ENCODE measurements at regions not wholly inside any gene's neighbourhood (a gene's known extent, or its start where the extent isn't known, plus 50 kb on each side); places are given as distances from the start of the nearest gene placed in this dataset.
"Not testable (repeated sequence)": the region's sequence is repeated elsewhere in the genome, so short reads cannot be mapped to it uniquely, and the experiment has no call there.

GRCh38 chr1:79903321-79903720 lies 896.8 kb upstream of the ADGRL4 start:
- Mint-ChIP-seq H3K9me3 (peaks cover 7% of the 10 kb centered on the region), H3K4me1 (no peaks in the 10 kb centered on the region), H3K27me3 (no peaks in the 10 kb centered on the region), H3K27ac (no peak overlapping the region), H3K36me3 (ENCODE audit: low read depth) (no peaks in the 10 kb centered on the region), H3K4me3 (no peak overlapping the region)
- ChIA-PET CTCF (no interaction called here), POLR2A (no interaction called here)
- DNase-seq = no peak

- Mint-ChIP-seq H3K4me3 (no peak overlapping the region), H3K9me3 (peaks cover 7% of the 10 kb centered on the region), H3K27ac (no peak overlapping the region), H3K27me3 (no peaks in the 10 kb centered on the region), H3K36me3 (ENCODE audit: low read depth) (no peaks in the 10 kb centered on the region), H3K4me1 (no peaks in the 10 kb centered on the region)
- no peak for DNase-seq
- ChIA-PET CTCF (no interaction called here), POLR2A (no interaction called here)
Measured at GRCh38 chr1:79902418-79902817, 895.9 kb upstream of the ADGRL4 start.

GRCh38 chr1:79899914-79900313 lies 893.4 kb upstream of the ADGRL4 start:
- Mint-ChIP-seq H3K9me3 (peaks cover 3% of the 10 kb centered on the region), H3K27ac (no peak overlapping the region), H3K4me3 (no peak overlapping the region), H3K27me3 (no peaks in the 10 kb centered on the region), H3K4me1 (no peaks in the 10 kb centered on the region), H3K36me3 (ENCODE audit: low read depth) (no peaks in the 10 kb centered on the region)
- no peak for DNase-seq
- ChIA-PET CTCF (no interaction called here), POLR2A (no interaction called here)

GRCh38 chr1:79896140-79896539 lies 889.6 kb upstream of the ADGRL4 start:
- no peak overlapping the region for H3K27ac Mint-ChIP-seq
- CTCF ChIA-PET = no interaction called here

GRCh38 chr1:79895573-79895972 lies 889.0 kb upstream of the ADGRL4 start:
- Mint-ChIP-seq H3K4me1 (no peaks in the 10 kb centered on the region), H3K4me3 (no peak overlapping the region), H3K36me3 (ENCODE audit: low read depth) (no peaks in the 10 kb centered on the region), H3K9me3 (peaks cover 15% of the 10 kb centered on the region), H3K27me3 (no peaks in the 10 kb centered on the region), H3K27ac (no peak overlapping the region)
- CTCF ChIA-PET = no interaction called here
- no peak for DNase-seq
- POLR2A ChIA-PET = no interaction called here

More at GRCh38 chr1:79896140-79896539, 889.6 kb upstream of the ADGRL4 start:
- no peaks in the 10 kb centered on the region for H3K4me1 Mint-ChIP-seq
- POLR2A ChIA-PET = no interaction called here
- H3K4me3 Mint-ChIP-seq = no peak overlapping the region
- no peak for DNase-seq
- H3K9me3 Mint-ChIP-seq = peaks cover 15% of the 10 kb centered on the region
- no peaks in the 10 kb centered on the region for H3K36me3 Mint-ChIP-seq (ENCODE audit: low read depth)
- no peaks in the 10 kb centered on the region for H3K27me3 Mint-ChIP-seq

- H3K4me3 Mint-ChIP-seq; DNase-seq; H3K27ac Mint-ChIP-seq; POLR2A ChIA-PET; CTCF ChIA-PET; H3K4me1 Mint-ChIP-seq; H3K36me3 Mint-ChIP-seq (ENCODE audit: low read depth); H3K27me3 Mint-ChIP-seq: not testable (repeated sequence)
- peaks cover 15% of the 10 kb centered on the region for H3K9me3 Mint-ChIP-seq
Measured at GRCh38 chr1:79894129-79894528, 887.6 kb upstream of the ADGRL4 start.

- no peaks in the 10 kb centered on the region for H3K27me3 Mint-ChIP-seq
- H3K27ac Mint-ChIP-seq = no peak overlapping the region
- H3K4me3 Mint-ChIP-seq = no peak overlapping the region
- ChIA-PET POLR2A (no interaction called here), CTCF (no interaction called here)
- peaks cover 11% of the 10 kb centered on the region for H3K9me3 Mint-ChIP-seq
- no peak for DNase-seq
- no peaks in the 10 kb centered on the region for H3K4me1 Mint-ChIP-seq
- no peaks in the 10 kb centered on the region for H3K36me3 Mint-ChIP-seq (ENCODE audit: low read depth)
Measured at GRCh38 chr1:79887059-79887458, 880.5 kb upstream of the ADGRL4 start.

GRCh38 chr1:79885101-79885500 lies 878.6 kb upstream of the ADGRL4 start:
- no peak overlapping the region for H3K27ac Mint-ChIP-seq
- H3K4me1 Mint-ChIP-seq = no peaks in the 10 kb centered on the region
- no peak overlapping the region for H3K4me3 Mint-ChIP-seq
- ChIA-PET POLR2A (no interaction called here), CTCF (no interaction called here)
- no peaks in the 10 kb centered on the region for H3K27me3 Mint-ChIP-seq
- DNase-seq = no peak
- H3K36me3 Mint-ChIP-seq (ENCODE audit: low read depth) = no peaks in the 10 kb centered on the region
- H3K9me3 Mint-ChIP-seq = peaks cover 5% of the 10 kb centered on the region

GRCh38 chr1:79877086-79877485 lies 870.6 kb upstream of the ADGRL4 start:
- POLR2A ChIA-PET = no interaction called here
- CTCF ChIA-PET = no interaction called here
- H3K36me3 Mint-ChIP-seq (ENCODE audit: low read depth) = no peaks in the 10 kb centered on the region
- peaks cover 9% of the 10 kb centered on the region for H3K9me3 Mint-ChIP-seq
- no peak overlapping the region for H3K4me3 Mint-ChIP-seq
- H3K4me1 Mint-ChIP-seq = no peaks in the 10 kb centered on the region
- H3K27me3 Mint-ChIP-seq = no peaks in the 10 kb centered on the region
- DNase-seq = no peak
- no peak overlapping the region for H3K27ac Mint-ChIP-seq

- Mint-ChIP-seq H3K36me3 (ENCODE audit: low read depth) (no peaks in the 10 kb centered on the region), H3K4me3 (no peak overlapping the region), H3K9me3 (peaks cover 9% of the 10 kb centered on the region), H3K4me1 (no peaks in the 10 kb centered on the region), H3K27ac (no peak overlapping the region), H3K27me3 (no peaks in the 10 kb centered on the region)
- ChIA-PET CTCF (no interaction called here), POLR2A (no interaction called here)
- DNase-seq = no peak
Measured at GRCh38 chr1:79875187-79875586, 868.7 kb upstream of the ADGRL4 start.

- ChIA-PET POLR2A (no interaction called here), CTCF (no interaction called here)
- H3K4me3 Mint-ChIP-seq = no peak overlapping the region
- no peaks in the 10 kb centered on the region for H3K36me3 Mint-ChIP-seq (ENCODE audit: low read depth)
- H3K27ac Mint-ChIP-seq = no peak overlapping the region
- no peaks in the 10 kb centered on the region for H3K27me3 Mint-ChIP-seq
- peaks cover 14% of the 10 kb centered on the region for H3K9me3 Mint-ChIP-seq
- no peaks in the 10 kb centered on the region for H3K4me1 Mint-ChIP-seq
- no peak for DNase-seq
Measured at GRCh38 chr1:79874289-79874688, 867.8 kb upstream of the ADGRL4 start.

GRCh38 chr1:79859212-79859948 lies 852.9 kb upstream of the ADGRL4 start:
- H3K4me1 Mint-ChIP-seq = no peaks in the 10 kb centered on the region
- CTCF ChIA-PET = no interaction called here
- no peak overlapping the region for H3K27ac Mint-ChIP-seq
- no peaks in the 10 kb centered on the region for H3K36me3 Mint-ChIP-seq (ENCODE audit: low read depth)
- H3K9me3 Mint-ChIP-seq = peaks cover 9% of the 10 kb centered on the region
- no peaks in the 10 kb centered on the region for H3K27me3 Mint-ChIP-seq
- no peak for DNase-seq
- POLR2A ChIA-PET = no interaction called here
- no peak overlapping the region for H3K4me3 Mint-ChIP-seq

- Mint-ChIP-seq H3K4me3 (no peak overlapping the region), H3K36me3 (ENCODE audit: low read depth) (no peaks in the 10 kb centered on the region), H3K4me1 (no peaks in the 10 kb centered on the region), H3K27ac (no peak overlapping the region), H3K9me3 (no peaks in the 10 kb centered on the region), H3K27me3 (no peaks in the 10 kb centered on the region)
- ChIA-PET POLR2A (no interaction called here), CTCF (no interaction called here)
- no peak for DNase-seq
Measured at GRCh38 chr1:79852004-79852403, 845.5 kb upstream of the ADGRL4 start.

GRCh38 chr1:79849388-79849787 lies 842.9 kb upstream of the ADGRL4 start:
- Mint-ChIP-seq H3K4me1 (no peaks in the 10 kb centered on the region), H3K27me3 (no peaks in the 10 kb centered on the region), H3K36me3 (ENCODE audit: low read depth) (no peaks in the 10 kb centered on the region), H3K4me3 (no peak overlapping the region), H3K9me3 (no peaks in the 10 kb centered on the region), H3K27ac (no peak overlapping the region)
- no peak for DNase-seq
- ChIA-PET CTCF (no interaction called here), POLR2A (no interaction called here)
